GM19372 (cell line): ENCODE measurements at regions not wholly inside any gene's neighbourhood (a gene's known extent, or its start where the extent isn't known, plus 50 kb on each side); places are given as distances from the start of the nearest gene placed in this dataset.

Experiments used
- ATAC-seq: cut with Tn5 transposase; IDR thresholded peaks from one replicate; pipeline ENCODE4 v1.9.1; 2021; ENCODE audit warnings: mild to moderate bottlenecking, low read depth, moderate library complexity; ENCODE audit not compliant: unreplicated experiment

GRCh38 chr3:176578316-176578715 is 619.0 kb downstream of the TBL1XR1 start:
- no peak for ATAC-seq

- ATAC-seq = no peak
Measured at GRCh38 chr3:176577447-176577846, 619.8 kb downstream of the TBL1XR1 start.

DNA sequence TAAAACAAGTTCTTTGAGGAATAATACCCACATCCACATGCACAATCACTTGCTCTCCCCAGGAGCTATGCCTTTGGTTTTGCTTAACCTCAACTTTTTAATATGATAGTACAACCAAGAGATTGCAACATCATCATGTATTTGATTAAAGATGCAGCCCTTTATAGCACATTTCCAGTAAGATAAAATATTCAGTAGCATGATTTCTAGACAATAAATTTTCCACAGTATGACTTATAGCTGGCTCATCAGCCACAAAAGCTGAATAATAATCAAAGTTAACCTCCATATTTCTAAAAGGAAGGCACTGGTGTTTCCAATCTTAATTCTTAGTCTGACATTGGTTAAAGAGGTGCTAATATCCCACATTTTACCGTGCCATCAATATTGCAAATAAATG is 622.5 kb downstream of the TBL1XR1 start:
- ATAC-seq = no peak

GRCh38 chr3:176571926-176572325 is 625.4 kb downstream of the TBL1XR1 start:
- ATAC-seq = no peak

DNA sequence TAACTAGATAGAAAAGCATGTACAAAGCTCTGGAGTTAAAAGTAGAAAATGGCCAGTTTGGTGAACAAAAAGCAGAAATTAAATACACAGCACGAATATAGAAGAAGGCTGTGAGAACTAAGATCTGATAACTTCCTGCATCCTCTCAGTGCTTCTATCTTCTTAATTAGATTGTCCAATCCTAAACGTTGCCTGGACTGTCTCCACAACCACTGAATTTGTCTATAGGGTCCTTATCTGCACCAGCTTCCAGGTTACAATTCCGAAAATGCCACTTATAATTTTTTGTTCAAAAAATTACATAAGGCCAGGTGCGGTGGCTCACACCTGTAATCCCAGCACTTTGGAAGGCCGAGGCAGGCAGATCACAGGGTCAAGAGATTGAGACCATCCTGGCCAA is 626.3 kb downstream of the TBL1XR1 start:
- no peak for ATAC-seq

DNA sequence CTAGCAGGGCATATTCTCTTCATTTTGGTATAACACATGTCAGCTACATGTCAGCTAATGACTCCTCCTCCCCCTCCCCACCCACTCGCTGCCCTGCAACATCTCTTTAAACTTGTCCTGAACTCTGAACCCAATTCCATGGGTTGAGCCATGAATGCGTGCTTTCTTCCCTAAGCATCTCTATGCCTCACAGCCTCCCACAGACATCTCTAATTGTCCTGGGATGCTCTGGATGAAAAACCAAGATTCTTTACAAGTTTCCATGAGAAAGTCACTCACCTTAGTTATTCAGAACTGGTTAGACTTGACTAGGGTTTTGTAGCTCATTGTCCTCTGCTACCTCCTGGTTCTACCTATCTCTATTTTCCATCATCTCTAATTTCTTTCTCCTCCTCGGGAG is 629.1 kb downstream of the TBL1XR1 start:
- ATAC-seq = no peak

- no peak for ATAC-seq
Measured at GRCh38 chr3:176566757-176567156, 630.5 kb downstream of the TBL1XR1 start.

DNA sequence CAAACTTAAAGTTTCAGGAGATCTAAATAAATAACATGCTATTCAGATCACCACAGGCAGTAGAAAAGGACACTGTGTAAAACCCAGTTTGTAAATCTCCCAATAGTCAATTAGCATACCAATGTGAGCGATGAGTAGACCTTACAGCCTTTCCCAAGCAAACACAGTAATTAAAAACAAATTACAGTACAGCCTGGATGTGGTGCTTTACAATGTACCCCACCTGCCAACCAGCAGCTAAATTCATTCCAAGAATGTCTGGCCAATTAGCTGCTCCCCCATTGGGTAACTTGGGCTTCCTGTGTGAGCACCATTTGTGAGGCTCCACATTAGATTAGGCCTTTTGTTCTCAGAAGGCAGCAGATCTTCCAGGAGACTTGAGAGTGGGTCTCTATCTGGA is 635.0 kb downstream of the TBL1XR1 start:
- no peak for ATAC-seq

- no peak for ATAC-seq
Measured at GRCh38 chr3:176561826-176562225, 635.5 kb downstream of the TBL1XR1 start.

DNA sequence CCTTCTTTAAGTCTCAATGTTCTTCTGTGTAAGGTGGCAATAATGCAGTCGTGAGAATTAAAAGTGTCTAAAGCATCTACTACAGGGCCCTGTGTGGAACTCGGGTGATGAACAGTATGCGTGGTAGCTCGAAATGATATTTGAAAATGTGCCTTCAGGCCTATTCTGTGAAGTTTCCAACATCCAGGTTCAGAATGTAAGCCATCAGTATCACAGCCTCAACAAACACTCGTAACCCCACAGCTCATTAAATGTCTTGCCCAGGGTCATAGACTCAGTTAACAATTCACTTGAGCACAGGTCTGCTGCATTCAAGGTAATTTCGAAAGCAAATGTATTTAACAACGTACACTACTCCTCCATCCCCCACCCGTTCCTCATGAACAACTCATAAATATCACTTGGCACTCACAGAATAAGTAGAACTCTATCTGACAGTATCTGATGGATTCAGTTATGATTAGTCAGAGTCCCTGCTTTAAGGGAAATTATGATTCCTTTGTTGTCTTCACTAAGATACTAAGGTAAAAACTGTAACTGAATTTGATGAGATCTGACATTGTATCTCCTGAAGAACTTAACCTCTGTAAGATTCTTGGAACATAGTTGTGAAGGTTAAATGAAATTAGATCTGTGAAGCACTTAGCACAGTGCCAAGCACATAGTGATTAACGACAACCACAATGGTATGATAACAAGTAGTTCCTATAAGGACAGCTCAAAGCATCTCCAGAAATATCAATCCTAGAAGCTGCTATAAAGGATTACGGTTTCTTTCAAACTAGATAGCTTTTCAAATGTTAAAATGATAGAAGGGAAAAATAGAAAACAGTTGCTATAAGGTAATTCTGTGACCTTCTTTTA is 642.3 kb downstream of the TBL1XR1 start:
- no peak for ATAC-seq

DNA sequence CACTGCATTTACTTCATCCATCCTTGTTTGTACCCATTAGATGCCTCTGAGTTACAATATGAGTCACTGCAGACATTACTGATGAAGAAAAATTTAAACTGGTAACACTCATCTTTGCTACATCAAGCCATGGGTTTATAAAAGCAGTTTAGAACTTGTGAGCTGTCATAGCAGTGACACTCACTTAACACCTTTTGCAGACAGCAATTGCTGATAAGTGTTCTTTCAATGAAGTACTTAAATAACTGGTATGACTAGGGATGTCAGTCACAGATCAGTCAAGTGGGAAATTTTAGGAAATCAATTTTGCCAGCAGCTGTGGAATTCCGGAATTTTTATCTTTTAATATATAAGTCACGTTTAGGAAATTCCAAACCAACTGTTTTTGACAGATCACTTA is 643.0 kb downstream of the TBL1XR1 start:
- no peak for ATAC-seq

DNA sequence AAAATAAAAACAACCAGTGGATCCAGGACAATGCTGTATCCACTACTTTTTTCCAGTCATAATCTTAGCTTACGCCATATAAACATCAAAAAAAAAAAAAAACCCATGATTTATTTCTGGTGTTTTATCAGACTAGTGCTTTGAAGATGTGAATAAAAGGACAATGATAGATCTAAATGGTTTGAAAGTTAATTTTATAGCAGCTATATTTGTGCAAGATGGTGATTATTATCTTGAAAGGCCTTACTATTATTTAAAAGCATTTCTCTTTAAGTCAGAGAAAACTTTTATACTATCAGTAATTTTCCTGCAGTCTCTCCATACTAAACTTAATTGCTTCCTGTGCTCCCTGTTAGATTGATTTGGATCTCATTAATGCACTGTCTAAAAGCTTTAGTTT is 670.3 kb downstream of the TBL1XR1 start:
- no peak for ATAC-seq

DNA sequence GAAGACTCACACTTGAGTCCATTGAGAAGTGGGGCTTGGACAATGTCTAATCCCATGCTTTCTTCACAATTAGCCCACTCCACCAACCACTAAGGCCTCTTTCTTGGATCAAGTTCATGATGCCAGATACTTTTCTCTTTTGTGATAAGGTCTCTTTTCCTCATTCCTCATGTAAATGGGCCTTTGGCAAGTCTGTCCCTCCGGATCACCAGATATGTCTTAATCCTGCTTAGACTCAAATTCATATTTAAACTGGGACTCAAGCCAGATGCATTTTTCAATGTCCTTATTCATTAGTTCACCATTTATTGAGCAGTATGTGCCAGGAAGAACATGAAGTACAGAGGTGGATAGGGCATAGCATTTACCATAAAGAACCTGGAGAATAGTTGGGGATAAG is 671.1 kb downstream of the TBL1XR1 start:
- ATAC-seq = no peak

GRCh38 chr3:176523114-176523513 is 674.2 kb downstream of the TBL1XR1 start:
- no peak for ATAC-seq

DNA sequence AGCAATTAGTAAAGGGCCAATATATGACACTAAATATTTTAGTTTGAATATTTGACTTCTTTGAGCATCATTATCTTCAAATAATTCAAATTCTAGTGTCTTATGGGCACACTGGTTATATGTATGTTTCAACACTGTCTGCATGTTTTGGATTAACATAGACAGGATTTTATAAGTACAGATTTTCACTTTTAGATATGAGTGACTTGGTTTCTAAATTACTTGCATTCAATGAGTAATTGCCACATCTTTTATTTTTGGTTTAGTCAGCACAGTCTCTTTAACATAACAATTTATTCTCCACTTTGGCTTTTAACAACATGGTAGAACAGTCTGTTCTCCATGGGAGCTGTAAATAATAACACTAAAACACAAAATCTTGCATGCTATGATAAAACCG is 674.8 kb downstream of the TBL1XR1 start:
- no peak for ATAC-seq

DNA sequence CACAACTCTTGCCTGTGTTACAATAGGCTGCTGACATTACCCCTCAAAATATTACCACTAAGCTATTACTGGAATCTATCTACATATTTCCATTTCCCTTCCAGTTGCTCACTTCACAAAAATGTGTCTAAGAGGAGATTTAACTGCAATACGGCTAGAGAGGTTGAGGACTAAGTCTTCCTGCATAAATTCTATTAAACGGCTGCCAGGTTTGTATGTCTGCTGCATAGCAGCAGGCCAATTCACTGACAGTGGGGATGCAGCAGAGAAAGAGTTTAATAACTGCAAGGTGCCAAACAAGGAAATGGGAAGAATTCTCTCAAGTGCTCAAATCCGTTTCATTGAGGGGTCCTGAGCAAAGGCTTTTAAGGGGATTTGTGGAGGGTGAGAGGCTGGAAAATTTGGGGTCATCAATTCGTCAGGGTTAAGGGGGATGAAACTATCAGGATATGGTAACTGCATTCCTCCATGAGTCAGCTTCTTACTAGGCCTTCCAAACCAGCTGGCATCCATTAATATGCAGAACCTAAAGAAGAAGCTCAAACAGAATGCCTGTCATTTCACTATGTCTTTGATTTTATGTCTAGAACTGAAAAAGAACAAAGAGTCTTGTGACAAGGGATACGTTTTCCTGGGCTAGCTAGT is 675.6 kb downstream of the TBL1XR1 start:
- no peak for ATAC-seq

DNA sequence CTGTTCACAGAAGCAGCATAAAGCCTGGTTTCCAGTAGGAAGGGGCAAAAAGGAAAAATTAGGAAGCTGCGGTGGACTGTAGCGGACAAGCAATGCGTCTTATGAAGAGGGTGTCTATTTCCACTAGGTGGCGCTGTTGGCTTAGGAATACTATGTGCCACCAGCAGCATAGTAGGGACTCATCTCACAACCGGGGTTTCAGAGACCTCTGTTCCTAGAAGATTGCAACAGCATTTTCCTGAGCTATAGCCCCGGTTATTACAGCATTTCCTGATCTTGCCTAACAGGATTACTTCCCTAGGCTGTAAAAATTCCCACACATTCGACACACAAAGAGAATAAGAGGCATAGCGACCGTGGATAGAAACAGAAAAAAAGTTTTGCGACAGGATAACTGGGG is 683.0 kb downstream of the TBL1XR1 start:
- no peak for ATAC-seq

DNA sequence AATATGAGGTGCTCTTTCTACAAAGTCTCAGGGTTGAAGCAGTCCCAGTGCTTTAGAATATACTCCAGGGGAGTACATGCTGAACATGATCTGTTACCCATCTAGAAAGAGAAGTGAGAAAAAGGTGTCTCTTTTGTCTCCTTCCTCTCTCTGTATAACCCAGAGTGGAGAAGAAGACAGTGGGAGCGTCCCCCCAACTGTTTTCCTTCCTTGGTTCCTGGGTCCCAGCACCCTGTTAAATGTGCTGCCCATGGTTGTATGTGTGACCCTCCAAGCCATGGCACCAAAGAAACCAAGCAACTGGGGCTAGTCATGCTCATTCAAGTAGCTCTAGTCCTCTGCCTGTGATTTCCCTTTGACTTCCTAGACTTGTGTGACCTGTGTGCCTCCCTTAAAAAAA is 683.7 kb downstream of the TBL1XR1 start:
- ATAC-seq = no peak

GRCh38 chr3:176512037-176512436 is 685.2 kb downstream of the TBL1XR1 start:
- ATAC-seq = no peak

- no peak for ATAC-seq
Measured at GRCh38 chr3:176510097-176510496, 687.2 kb downstream of the TBL1XR1 start.

DNA sequence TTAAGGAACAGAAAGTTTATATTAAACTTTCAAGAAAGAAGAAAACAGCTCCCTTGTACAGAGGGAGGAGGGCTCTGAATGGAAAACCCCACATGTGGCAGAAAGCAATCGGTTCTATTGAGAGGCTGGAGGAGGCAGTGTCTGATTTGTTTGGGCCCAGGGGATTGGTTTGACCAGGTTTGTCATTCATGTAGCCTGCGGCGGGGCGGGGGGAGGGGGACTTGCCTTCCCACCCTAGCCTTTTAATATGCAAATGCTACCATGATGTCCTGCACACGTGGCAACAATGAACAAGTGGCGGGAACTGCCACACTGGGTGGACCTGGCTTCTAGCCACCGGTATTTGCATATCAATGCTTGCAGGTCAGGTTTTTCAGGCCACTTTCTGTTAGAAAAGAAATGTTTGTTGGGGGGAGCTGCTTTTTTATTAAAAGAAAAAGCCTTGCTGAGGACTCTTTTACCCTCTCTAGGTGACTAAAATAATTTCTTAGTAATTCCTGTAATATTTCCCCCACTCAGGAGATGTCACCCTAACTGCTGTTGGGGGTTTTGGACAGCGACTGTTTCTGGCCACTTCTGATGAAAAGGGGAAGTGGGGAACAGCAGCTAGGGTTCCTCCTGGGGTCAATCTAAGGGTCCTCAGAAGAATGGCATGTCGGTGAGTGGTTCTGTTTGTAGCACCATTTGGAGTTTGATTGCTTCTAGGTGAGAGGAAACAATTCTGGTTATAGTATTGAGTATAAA is 691.2 kb downstream of the TBL1XR1 start:
- no peak for ATAC-seq
